ENCODE measurements at regions not wholly inside any gene's neighbourhood (a gene's known extent, or its start where the extent isn't known, plus 50 kb on each side); places are given as distances from the start of the nearest gene placed in this dataset.

DNA sequence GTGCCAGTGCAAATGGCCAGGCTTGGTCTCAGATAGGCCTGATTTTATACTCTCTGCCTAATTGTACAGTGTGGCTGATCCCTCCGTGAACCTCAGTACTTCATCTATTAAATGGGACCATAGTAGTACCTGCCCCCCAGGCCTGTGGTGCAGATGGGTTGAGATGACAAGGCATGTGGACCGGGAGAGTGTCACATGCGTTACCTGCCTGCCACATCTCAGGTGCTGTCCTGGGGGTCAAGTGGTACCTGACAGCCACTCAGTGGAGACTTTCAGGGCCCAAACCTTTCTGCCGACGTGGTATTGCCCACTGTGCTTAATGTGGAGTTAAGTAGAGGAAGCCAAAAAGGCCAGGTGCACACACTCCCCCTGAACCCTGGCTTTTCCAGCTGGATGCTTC lies 197.3 kb downstream of the FOXD2 start:
- Histone ChIP-seq H3K9ac (ENCODE audit: low read depth, low read length, poor library complexity, severe bottlenecking) (no peak overlapping the region), H3F3A (ENCODE audit: low read depth) (no peaks in the 10 kb centered on the region), H4K20me1 (ENCODE audit: insufficient read depth, low read length, poor library complexity, severe bottlenecking) (no peaks in the 10 kb centered on the region), H3K79me2 (ENCODE audit: insufficient read depth, low read length) (no peaks in the 10 kb centered on the region), H3K4me3 (ENCODE audit: low read length, poor library complexity, severe bottlenecking) (no peak overlapping the region), H3K36me3 (ENCODE audit: insufficient read depth, low read length) (no peaks in the 10 kb centered on the region), H3K9me3 (ENCODE audit: insufficient read depth, low read depth, low read length) (no peaks in the 10 kb centered on the region), H2AFZ (ENCODE audit: low read length) (no peak overlapping the region), H3K4me2 (ENCODE audit: low read depth, low read length, poor library complexity, severe bottlenecking) (no peak overlapping the region), H3K9me2 (replicated peaks; ENCODE audit: low read depth, low read length) (no peaks in the 10 kb centered on the region), H3K4me1 (ENCODE audit: insufficient read depth, low read length, poor library complexity, severe bottlenecking) (no peaks in the 10 kb centered on the region), H3K27me3 (ENCODE audit: insufficient read depth, low read length, poor library complexity, severe bottlenecking) (no peaks in the 10 kb centered on the region)
- no peak for TF ChIP-seq EZH2phosphoT487 (IDR thresholded peaks at IDR 0.05; ENCODE audit: borderline replicate concordance)
- TF ChIP-seq, protein P1, sequence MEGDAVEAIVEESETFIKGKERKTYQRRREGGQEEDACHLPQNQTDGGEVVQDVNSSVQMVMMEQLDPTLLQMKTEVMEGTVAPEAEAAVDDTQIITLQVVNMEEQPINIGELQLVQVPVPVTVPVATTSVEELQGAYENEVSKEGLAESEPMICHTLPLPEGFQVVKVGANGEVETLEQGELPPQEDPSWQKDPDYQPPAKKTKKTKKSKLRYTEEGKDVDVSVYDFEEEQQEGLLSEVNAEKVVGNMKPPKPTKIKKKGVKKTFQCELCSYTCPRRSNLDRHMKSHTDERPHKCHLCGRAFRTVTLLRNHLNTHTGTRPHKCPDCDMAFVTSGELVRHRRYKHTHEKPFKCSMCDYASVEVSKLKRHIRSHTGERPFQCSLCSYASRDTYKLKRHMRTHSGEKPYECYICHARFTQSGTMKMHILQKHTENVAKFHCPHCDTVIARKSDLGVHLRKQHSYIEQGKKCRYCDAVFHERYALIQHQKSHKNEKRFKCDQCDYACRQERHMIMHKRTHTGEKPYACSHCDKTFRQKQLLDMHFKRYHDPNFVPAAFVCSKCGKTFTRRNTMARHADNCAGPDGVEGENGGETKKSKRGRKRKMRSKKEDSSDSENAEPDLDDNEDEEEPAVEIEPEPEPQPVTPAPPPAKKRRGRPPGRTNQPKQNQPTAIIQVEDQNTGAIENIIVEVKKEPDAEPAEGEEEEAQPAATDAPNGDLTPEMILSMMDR (conservative IDR thresholded peaks at IDR 0.05; ENCODE audit: low read length), result no peak

DNA sequence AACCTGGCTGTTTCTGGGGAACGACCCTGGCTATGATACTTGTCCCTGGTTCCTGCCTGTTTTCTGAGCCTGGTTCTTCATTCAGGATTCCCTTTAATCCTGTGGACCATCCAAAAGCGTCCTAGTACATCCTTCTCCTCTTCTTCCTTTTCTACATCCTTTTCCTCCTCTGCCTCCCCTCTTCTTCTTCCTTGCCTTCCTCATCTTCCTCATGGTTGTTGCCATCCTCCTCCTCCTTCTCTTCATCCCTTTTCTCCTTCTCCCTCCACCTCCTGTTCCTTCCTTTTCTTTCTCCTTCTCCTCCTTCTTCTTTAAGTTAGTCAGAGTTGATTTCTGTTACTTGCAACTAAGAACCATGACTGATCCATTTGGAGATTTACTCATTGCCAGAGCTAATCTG lies 197.8 kb downstream of the FOXD2 start:
- no peaks in the 10 kb centered on the region for H3K79me2 ChIP-seq (ENCODE audit: insufficient read depth, low read length)
- no peak overlapping the region for H3K4me3 ChIP-seq (ENCODE audit: low read length, poor library complexity, severe bottlenecking)
- no peaks in the 10 kb centered on the region for H3K4me1 ChIP-seq (ENCODE audit: insufficient read depth, low read length, poor library complexity, severe bottlenecking)
- H3K9ac ChIP-seq (ENCODE audit: low read depth, low read length, poor library complexity, severe bottlenecking), result no peak overlapping the region
- no peaks in the 10 kb centered on the region for H4K20me1 ChIP-seq (ENCODE audit: insufficient read depth, low read length, poor library complexity, severe bottlenecking)
- TF ChIP-seq EZH2phosphoT487 (IDR thresholded peaks at IDR 0.05; ENCODE audit: borderline replicate concordance), result no peak
- TF ChIP-seq, protein P1 (conservative IDR thresholded peaks at IDR 0.05; ENCODE audit: low read length), result no peak
- H3K4me2 ChIP-seq (ENCODE audit: low read depth, low read length, poor library complexity, severe bottlenecking), result no peak overlapping the region
- no peaks in the 10 kb centered on the region for H3K36me3 ChIP-seq (ENCODE audit: insufficient read depth, low read length)
- H3K9me3 ChIP-seq (ENCODE audit: insufficient read depth, low read depth, low read length), result no peaks in the 10 kb centered on the region
- no peaks in the 10 kb centered on the region for H3K9me2 ChIP-seq (replicated peaks; ENCODE audit: low read depth, low read length)
- no peak overlapping the region for H2AFZ ChIP-seq (ENCODE audit: low read length)
- no peaks in the 10 kb centered on the region for H3F3A ChIP-seq (ENCODE audit: low read depth)
- no peaks in the 10 kb centered on the region for H3K27me3 ChIP-seq (ENCODE audit: insufficient read depth, low read length, poor library complexity, severe bottlenecking)

DNA sequence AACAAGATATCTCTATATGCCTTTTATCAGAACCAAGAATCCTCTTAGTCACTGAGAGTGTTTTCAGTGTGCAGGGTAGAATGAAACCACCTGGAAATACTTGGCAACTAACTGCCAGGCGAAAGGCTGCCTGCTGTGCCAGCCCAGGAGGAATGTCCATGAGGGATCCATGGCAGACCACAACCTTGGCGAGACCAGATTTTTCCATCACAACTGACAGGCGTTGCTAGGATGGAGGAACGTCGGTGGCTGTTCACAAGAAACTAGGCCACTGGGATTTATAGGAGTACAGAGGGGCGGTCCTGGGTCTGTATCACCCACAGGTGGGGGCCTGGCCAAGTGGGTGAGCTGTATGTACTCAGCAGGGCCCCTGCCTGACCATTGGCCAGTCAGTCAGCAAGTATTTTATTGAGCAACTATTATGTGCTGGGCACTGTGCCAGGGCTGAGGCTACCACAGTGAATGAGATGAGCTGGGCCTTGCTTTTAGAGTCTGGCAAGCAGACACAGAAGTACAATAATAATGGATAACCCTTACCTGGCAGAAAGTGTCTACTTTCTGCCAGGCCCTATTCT lies 199.4 kb downstream of the FOXD2 start:
- H3K36me3 ChIP-seq (ENCODE audit: insufficient read depth, low read length), result no peaks in the 10 kb centered on the region
- H2AFZ ChIP-seq (ENCODE audit: low read length), result no peak overlapping the region
- H4K20me1 ChIP-seq (ENCODE audit: insufficient read depth, low read length, poor library complexity, severe bottlenecking), result no peaks in the 10 kb centered on the region
- no peaks in the 10 kb centered on the region for H3K79me2 ChIP-seq (ENCODE audit: insufficient read depth, low read length)
- no peak overlapping the region for H3K4me3 ChIP-seq (ENCODE audit: low read length, poor library complexity, severe bottlenecking)
- H3K9ac ChIP-seq (ENCODE audit: low read depth, low read length, poor library complexity, severe bottlenecking), result no peak overlapping the region
- H3F3A ChIP-seq (ENCODE audit: low read depth), result no peaks in the 10 kb centered on the region
- no peak overlapping the region for H3K4me2 ChIP-seq (ENCODE audit: low read depth, low read length, poor library complexity, severe bottlenecking)
- no peaks in the 10 kb centered on the region for H3K9me2 ChIP-seq (replicated peaks; ENCODE audit: low read depth, low read length)
- H3K4me1 ChIP-seq (ENCODE audit: insufficient read depth, low read length, poor library complexity, severe bottlenecking), result no peaks in the 10 kb centered on the region
- no peaks in the 10 kb centered on the region for H3K9me3 ChIP-seq (ENCODE audit: insufficient read depth, low read depth, low read length)
- no peaks in the 10 kb centered on the region for H3K27me3 ChIP-seq (ENCODE audit: insufficient read depth, low read length, poor library complexity, severe bottlenecking)
- TF ChIP-seq, protein P1 (conservative IDR thresholded peaks at IDR 0.05; ENCODE audit: low read length), result no peak
- no peak for TF ChIP-seq EZH2phosphoT487 (IDR thresholded peaks at IDR 0.05; ENCODE audit: borderline replicate concordance)

All from Loucy (cell line).